MCF 10A (cell line): ENCODE measurements at regions not wholly inside any gene's neighbourhood (a gene's known extent, or its start where the extent isn't known, plus 50 kb on each side); places are given as distances from the start of the nearest gene placed in this dataset.

Experiments
- BruUV-seq: library from RNA; stranded (reverse); fragments of 400-500 nt; replicated peaks from 2 replicates; lab custom pipeline; 2021; lab: Mats Ljungman, UMichigan
- CTCF ChIA-PET: fragments of 300-600 bp; sonication (Branson Sonifier 250); formaldehyde crosslinking; extraction: SDS; loops from one replicate; lab custom pipeline; 2021; ENCODE audit warnings: antibody characterized with exemption, inconsistent platforms; lab: Yijun Ruan, JAX
- POLR2A ChIA-PET: fragments of 300-600, 350-650 bp; sonication (Branson Sonifier 250); formaldehyde crosslinking; extraction: SDS; loops from one replicate; lab custom pipeline; 2020; ENCODE audit warnings: antibody characterized with exemption, inconsistent platforms; lab: Yijun Ruan, JAX
- DNase-seq: peaks from one replicate; pipeline ENCODE4 v3.0.0-alpha.2; 2018; ENCODE audit not compliant: unreplicated experiment
- H3K27ac Mint-ChIP-seq: one replicate; pipeline ENCODE4 v1.8.0; 2022; ENCODE audit warnings: mild to moderate bottlenecking, low read depth, mixed read lengths; ENCODE audit not compliant: unreplicated experiment
- H3K27me3 Mint-ChIP-seq: one replicate; pipeline ENCODE4 v1.8.0; 2022; ENCODE audit warnings: mixed read lengths; ENCODE audit not compliant: insufficient read depth, unreplicated experiment
- H3K36me3 Mint-ChIP-seq: one replicate; pipeline ENCODE4 v1.8.0; 2022; ENCODE audit warnings: mild to moderate bottlenecking, moderate library complexity, mixed read lengths; ENCODE audit not compliant: insufficient read depth, unreplicated experiment
- H3K4me1 Mint-ChIP-seq: one replicate; pipeline ENCODE4 v1.8.0; 2022; ENCODE audit warnings: mixed read lengths; ENCODE audit not compliant: insufficient read depth, unreplicated experiment
- H3K4me3 Mint-ChIP-seq: one replicate; pipeline ENCODE4 v1.8.0; 2022; ENCODE audit warnings: mild to moderate bottlenecking, moderate library complexity, mixed read lengths; ENCODE audit not compliant: unreplicated experiment
- H3K9me3 Mint-ChIP-seq: one replicate; pipeline ENCODE4 v1.8.0; 2022; ENCODE audit warnings: mixed read lengths; ENCODE audit not compliant: unreplicated experiment
- intact Hi-C: fragments of 100-400 bp; cut with micrococcal nuclease; formaldehyde crosslinking; loops from 2 replicates; pipeline ENCODE4 v1.14.1; 2022
- TF ChIP-seq, protein P1 (sequence below): fragments of 200-600 bp; IDR thresholded peaks from one replicate; pipeline ENCODE4 v1.8.0; 2022; ENCODE audit warnings: antibody characterized with exemption, mild to moderate bottlenecking; ENCODE audit not compliant: unreplicated experiment

DNA sequence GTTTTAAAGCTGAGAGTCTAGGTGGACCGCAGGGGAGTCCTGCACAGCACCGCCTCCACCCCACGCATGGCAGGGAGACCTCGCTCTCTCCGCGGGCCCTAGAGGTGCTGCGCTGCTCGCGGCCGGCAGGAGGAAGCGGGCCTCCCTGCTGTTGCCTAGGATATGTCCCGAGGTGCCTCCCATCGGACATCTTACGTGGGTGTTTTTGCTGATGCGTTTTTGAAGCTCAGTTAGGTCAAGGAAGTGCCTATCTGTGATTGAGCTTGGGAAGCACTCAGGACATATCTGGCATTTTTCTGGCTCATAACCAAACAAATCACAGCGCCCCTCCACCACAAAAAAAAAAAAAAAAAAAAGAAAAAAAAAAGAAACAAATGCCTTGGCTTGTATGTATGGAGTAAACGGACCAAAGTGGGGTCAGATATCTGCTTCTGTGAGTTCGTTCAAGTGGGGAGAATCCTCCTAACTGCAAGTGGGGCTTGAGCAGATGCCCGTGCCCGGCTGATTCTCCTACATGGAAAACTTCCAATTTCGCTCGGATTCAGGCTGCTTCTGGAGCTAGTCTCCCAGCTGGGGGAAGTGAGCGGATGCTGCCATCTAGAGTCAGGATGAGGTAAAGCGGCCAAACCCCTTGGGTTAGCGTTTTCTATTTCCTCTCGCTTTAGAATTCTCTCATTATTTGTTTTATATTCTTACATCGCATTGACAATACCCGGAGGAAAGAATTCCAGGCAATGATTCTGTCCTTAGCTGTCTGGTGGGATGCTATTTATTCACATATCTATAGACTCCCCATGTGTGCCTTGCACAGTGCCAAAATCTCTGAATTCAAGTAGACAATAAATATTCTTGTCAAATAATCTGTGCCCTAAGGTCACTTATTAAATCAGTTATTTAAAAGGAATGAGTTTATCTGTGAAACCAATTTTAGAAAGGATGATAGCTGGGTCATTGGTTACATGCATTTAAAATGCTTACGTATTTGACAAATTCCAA lies 95.3 kb downstream of the CD8B2 start:
- peaks cover 7% of the 10 kb centered on the region for H3K4me1 Mint-ChIP-seq
- peak overlapping the region; percentile 70 for H3K4me3 Mint-ChIP-seq
- no peak overlapping the region for H3K27ac Mint-ChIP-seq
- DNase-seq: peak; percentile 85
- peaks cover 20% of the 10 kb centered on the region for H3K27me3 Mint-ChIP-seq
- no peaks in the 10 kb centered on the region for H3K9me3 Mint-ChIP-seq
- TF ChIP-seq, protein P1, sequence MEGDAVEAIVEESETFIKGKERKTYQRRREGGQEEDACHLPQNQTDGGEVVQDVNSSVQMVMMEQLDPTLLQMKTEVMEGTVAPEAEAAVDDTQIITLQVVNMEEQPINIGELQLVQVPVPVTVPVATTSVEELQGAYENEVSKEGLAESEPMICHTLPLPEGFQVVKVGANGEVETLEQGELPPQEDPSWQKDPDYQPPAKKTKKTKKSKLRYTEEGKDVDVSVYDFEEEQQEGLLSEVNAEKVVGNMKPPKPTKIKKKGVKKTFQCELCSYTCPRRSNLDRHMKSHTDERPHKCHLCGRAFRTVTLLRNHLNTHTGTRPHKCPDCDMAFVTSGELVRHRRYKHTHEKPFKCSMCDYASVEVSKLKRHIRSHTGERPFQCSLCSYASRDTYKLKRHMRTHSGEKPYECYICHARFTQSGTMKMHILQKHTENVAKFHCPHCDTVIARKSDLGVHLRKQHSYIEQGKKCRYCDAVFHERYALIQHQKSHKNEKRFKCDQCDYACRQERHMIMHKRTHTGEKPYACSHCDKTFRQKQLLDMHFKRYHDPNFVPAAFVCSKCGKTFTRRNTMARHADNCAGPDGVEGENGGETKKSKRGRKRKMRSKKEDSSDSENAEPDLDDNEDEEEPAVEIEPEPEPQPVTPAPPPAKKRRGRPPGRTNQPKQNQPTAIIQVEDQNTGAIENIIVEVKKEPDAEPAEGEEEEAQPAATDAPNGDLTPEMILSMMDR: peak; percentile 73
- H3K36me3 Mint-ChIP-seq: no peaks in the 10 kb centered on the region
- CTCF ChIA-PET: interaction anchor here (0.6 to 6.3 kb wide), 37 partner anchors 10 to 1775 kb away, joined by 3 to 52 read pairs (median 4); no protein-coding TSS in a partner anchor
- BruUV-seq: no TSS peak
- POLR2A ChIA-PET: interaction anchor here (0.6 to 0.9 kb wide), 3 partner anchors 16 to 1772 kb away, joined by 3 to 4 read pairs (median 3); no protein-coding TSS in a partner anchor
- intact Hi-C loops: loop anchor here (2.0 kb wide), 3 partner anchors 40 to 478 kb away; no protein-coding TSS in a partner anchor

DNA sequence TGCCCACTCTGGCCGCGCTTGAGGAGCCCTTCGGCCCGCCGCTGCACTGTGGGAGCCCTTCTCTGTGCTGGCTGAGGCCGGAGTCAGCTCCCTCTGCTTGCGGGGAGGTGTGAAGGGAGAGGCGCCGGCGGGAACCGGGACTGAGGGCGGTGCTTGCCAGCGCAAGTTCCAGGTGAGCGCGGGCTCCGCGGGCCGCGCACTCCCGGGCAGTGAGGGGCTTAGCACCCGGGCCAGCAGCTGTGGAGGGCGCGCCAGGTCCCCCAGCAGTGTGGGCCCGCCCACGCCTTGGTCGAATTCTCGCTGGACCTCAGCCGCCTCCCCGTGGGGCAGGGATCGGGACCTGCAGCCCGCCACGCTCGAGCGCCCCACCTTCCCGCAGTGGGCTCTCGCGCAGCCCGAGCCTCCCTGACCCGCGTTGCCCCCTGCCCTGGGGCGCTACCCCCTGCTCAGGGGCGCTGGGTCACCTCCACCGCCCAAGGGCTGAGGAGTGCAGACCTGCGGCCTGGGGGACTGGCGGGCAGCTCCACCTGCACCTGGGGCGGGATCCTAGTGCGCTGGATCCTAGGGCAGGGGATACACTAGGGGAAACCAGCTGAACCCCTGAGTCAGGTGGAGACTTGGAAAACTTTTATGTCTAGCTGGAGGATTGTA lies 97.3 kb downstream of the CD8B2 start:
- H3K27me3 Mint-ChIP-seq: peaks cover 20% of the 10 kb centered on the region

DNA sequence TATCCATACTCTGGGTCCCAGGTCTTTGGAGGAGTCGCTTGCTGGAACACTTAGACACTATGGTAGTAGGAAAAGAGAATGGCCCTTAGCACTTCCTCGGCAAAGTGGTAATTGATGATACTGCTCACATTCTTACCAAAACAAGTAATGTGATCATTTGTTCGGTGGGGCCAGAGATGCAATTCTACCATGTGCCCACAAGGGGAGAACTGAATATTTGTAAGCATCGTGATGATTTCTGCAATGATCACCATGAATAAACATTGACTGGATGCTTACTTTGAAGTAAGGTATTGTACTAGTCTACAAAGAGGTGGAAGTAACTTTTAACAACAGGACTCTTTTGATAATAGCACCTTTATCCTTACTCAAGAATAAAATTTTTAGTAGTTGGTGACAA lies 109.7 kb downstream of the CD8B2 start:
- no peak overlapping the region for H3K27ac Mint-ChIP-seq
- TF ChIP-seq, protein P1: peak; percentile 23
- no peak for DNase-seq
- POLR2A ChIA-PET: no interaction called here
- no peaks in the 10 kb centered on the region for H3K9me3 Mint-ChIP-seq
- no peak overlapping the region for H3K4me3 Mint-ChIP-seq
- intact Hi-C loops: no loop called here
- H3K4me1 Mint-ChIP-seq: no peaks in the 10 kb centered on the region
- no TSS peak for BruUV-seq
- H3K36me3 Mint-ChIP-seq: no peaks in the 10 kb centered on the region
- CTCF ChIA-PET: interaction anchor here (1.1 kb wide), 1 partner anchor 15 kb away, joined by 6 read pairs; no protein-coding TSS in a partner anchor
- H3K27me3 Mint-ChIP-seq: no peaks in the 10 kb centered on the region

More for the DNA sequence above, 97.3 kb downstream of the CD8B2 start:
- TF ChIP-seq, protein P1: no peak
- Mint-ChIP-seq H3K36me3 (no peaks in the 10 kb centered on the region), H3K4me3 (no peak overlapping the region), H3K27ac (no peak overlapping the region), H3K4me1 (peaks cover 7% of the 10 kb centered on the region), H3K9me3 (no peaks in the 10 kb centered on the region)
- POLR2A ChIA-PET: no interaction called here
- CTCF ChIA-PET: interaction anchor here (0.5 to 6.3 kb wide), 8 partner anchors 8 to 480 kb away, joined by 3 to 52 read pairs (median 12); no protein-coding TSS in a partner anchor
- no peak for DNase-seq
- intact Hi-C loops: no loop called here
- no TSS peak for BruUV-seq

DNA sequence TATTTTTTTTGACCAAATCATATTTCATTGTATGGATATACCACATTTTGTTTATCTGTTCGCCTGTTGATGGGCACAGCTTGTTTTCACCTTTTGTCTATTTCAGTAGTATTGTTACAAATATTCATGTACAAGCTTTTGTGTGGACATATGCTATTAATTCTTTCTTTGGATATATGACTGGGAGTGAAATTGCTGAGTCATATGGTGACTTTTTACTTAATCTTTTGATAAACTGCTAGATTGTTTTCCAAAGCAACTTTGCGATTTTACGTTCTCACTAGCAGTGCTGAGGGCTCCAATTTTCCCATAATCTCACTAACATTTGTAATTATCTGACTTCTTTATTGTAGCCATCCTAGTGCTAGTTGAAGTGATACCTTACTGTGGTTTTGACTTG lies 112.4 kb downstream of the CD8B2 start:
- no peak overlapping the region for H3K27ac Mint-ChIP-seq
- TF ChIP-seq, protein P1: no peak
- H3K9me3 Mint-ChIP-seq: no peaks in the 10 kb centered on the region
- no peak for DNase-seq
- no peaks in the 10 kb centered on the region for H3K36me3 Mint-ChIP-seq
- no TSS peak for BruUV-seq
- POLR2A ChIA-PET: no interaction called here
- CTCF ChIA-PET: interaction anchor here (1.9 kb wide), 1 partner anchor 17 kb away, joined by 7 read pairs; no protein-coding TSS in a partner anchor
- no peak overlapping the region for H3K4me3 Mint-ChIP-seq
- no peaks in the 10 kb centered on the region for H3K4me1 Mint-ChIP-seq
- intact Hi-C loops: no loop called here
- H3K27me3 Mint-ChIP-seq: no peaks in the 10 kb centered on the region
